ENCODE measurements at regions not wholly inside any gene's neighbourhood (a gene's known extent, or its start where the extent isn't known, plus 50 kb on each side); places are given as distances from the start of the nearest gene placed in this dataset.
A peak's percentile ranks its signal among the peaks of the same experiment; 100 is the strongest.

DNA sequence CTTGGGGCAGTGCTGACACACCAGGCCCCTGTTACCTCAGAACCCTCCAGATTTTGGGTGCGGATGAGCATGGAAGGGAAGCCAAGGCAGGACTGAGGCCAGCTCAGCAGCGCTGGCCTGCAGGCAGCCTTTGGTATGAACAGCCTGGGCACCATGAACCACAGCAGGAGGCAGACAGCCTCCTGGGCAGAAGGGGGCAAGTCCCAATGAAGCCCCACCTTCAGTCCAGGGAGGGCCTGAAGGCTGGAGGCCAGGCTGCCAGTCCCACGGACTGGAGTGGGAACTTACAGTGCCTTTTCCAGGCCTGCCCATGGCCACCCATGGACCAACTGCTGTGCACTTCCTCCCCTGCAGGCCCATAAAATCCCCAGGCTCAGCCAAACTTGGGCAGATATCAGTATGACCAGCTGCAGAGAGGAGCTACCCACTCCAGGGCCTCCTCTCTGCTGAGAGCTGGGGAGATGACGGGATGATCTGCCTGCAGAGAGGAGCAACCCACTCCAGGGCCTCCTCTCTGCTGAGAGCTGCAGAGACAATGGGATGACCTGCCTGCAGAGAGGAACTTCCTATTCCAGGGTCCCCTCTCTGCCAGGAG, 74.7 kb downstream of the NEURL3 start:
- Histone ChIP-seq H3K36me3 (no peaks in the 10 kb centered on the region), H3K27ac (no peak overlapping the region), H3K9me3 (no peaks in the 10 kb centered on the region), H3K4me1 (no peaks in the 10 kb centered on the region), H3K27me3 (no peaks in the 10 kb centered on the region), H3K4me3 (no peak overlapping the region)
- no CpG with 5 or more reads among the region's 4 CpGs for WGBS (ENCODE audit: insufficient coverage, low coverage, low lambda C conversion rate, missing lambda C conversion rate)
- ATAC-seq (no peak), DNase-seq (no peak)
- intact Hi-C loops (cut with DNase I): no loop called here
- TF ChIP-seq POLR2A (IDR thresholded peaks at IDR 0.05): no peak
- TF ChIP-seq, protein P1, sequence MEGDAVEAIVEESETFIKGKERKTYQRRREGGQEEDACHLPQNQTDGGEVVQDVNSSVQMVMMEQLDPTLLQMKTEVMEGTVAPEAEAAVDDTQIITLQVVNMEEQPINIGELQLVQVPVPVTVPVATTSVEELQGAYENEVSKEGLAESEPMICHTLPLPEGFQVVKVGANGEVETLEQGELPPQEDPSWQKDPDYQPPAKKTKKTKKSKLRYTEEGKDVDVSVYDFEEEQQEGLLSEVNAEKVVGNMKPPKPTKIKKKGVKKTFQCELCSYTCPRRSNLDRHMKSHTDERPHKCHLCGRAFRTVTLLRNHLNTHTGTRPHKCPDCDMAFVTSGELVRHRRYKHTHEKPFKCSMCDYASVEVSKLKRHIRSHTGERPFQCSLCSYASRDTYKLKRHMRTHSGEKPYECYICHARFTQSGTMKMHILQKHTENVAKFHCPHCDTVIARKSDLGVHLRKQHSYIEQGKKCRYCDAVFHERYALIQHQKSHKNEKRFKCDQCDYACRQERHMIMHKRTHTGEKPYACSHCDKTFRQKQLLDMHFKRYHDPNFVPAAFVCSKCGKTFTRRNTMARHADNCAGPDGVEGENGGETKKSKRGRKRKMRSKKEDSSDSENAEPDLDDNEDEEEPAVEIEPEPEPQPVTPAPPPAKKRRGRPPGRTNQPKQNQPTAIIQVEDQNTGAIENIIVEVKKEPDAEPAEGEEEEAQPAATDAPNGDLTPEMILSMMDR (IDR thresholded peaks at IDR 0.05): no peak

DNA sequence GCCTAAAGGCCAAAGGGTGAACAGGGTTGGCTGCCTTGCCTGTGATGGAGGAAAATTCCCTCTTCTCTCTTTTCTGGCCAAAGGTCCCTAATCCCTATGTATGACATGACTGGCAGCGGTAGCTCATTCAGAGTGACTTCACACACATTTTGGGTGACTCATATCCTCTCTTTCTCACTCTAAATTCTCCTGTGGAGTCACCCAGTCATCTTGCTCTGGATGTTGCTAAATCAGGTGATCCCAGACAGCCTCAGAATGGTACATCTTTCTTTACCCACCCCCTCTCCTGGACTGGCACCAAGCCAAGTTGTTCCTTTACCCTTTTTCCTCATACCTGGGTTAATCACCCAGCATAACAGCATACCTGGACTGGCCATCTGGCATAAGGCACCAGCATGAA, 77.2 kb downstream of the NEURL3 start:
- H3K9me3 ChIP-seq: no peaks in the 10 kb centered on the region
- no peaks in the 10 kb centered on the region for H3K36me3 ChIP-seq
- ATAC-seq: peak in 3 of 4 donors; percentile 19 to 98 (median 39)
- H3K4me1 ChIP-seq: no peaks in the 10 kb centered on the region
- intact Hi-C loops (cut with DNase I): no loop called here
- no peaks in the 10 kb centered on the region for H3K27me3 ChIP-seq
- H3K4me3 ChIP-seq: no peak overlapping the region
- H3K27ac ChIP-seq: no peak overlapping the region
- no peak for TF ChIP-seq POLR2A (IDR thresholded peaks at IDR 0.05)
- TF ChIP-seq, protein P1 (IDR thresholded peaks at IDR 0.05): no peak
- DNase-seq: peak in 1 of 3 donors; percentile 41
- WGBS (ENCODE audit: insufficient coverage, low coverage, low lambda C conversion rate, missing lambda C conversion rate): no CpG with 5 or more reads among the region's 1 CpG

DNA sequence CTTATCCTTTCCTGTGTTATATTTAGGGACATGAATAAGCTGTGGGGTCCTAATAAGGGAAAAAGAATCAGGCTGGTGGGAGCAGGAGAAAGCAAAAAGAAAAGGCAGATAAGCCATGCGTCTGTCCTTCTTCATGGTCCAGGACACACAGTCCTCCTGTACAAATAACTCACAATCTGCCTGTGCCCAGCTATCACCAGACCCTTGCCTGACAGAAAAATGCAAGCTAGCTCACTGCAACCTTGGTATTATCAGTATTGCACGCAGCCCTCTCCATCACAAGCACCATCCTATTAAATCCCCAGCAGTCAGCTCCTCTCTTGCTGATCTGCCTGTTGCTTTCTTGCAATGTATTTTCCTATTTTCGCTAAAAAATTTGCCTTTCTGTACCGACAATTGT, 78.0 kb downstream of the NEURL3 start:
- Histone ChIP-seq H3K27me3 (no peaks in the 10 kb centered on the region), H3K36me3 (no peaks in the 10 kb centered on the region), H3K4me1 (no peaks in the 10 kb centered on the region), H3K27ac (no peak overlapping the region), H3K4me3 (no peak overlapping the region), H3K9me3 (no peaks in the 10 kb centered on the region)
- no peak for DNase-seq
- intact Hi-C loops (cut with DNase I): no loop called here
- no peak for ATAC-seq
- TF ChIP-seq POLR2A (IDR thresholded peaks at IDR 0.05): no peak
- TF ChIP-seq, protein P1 (IDR thresholded peaks at IDR 0.05): no peak
- 68% methylated on average over 4 of the region's 4 CpGs for whole genome bisulfite sequencing (ENCODE audit: insufficient coverage, low coverage, low lambda C conversion rate, missing lambda C conversion rate)

DNA sequence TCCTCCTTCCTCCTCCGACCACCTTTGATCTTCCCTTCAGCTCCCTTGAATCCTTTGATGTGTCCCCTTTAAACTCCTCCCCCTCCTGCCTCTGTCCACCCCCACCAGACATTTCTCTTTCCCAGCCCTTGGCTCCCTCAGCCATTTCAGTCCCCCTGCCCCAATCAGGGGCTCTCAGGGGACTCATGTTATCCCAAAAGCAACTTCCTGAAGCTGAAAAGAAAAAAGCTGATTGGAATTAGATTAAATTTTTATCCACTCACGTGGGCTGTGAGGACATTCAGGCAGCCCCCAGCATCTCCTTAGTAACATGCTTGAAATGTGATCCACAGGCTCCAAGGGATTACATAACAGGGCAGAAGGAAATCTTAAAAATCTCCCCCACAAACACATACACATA, 81.3 kb downstream of the NEURL3 start:
- Histone ChIP-seq H3K27ac (no peak overlapping the region), H3K9me3 (no peaks in the 10 kb centered on the region), H3K4me3 (no peak overlapping the region), H3K27me3 (no peaks in the 10 kb centered on the region), H3K4me1 (no peaks in the 10 kb centered on the region), H3K36me3 (no peaks in the 10 kb centered on the region)
- no peak for ATAC-seq
- no peak for DNase-seq
- WGBS (ENCODE audit: insufficient coverage, low coverage, low lambda C conversion rate, missing lambda C conversion rate): 65% methylated on average over 2 of the region's 2 CpGs
- intact Hi-C loops (cut with DNase I): no loop called here
- TF ChIP-seq, protein P1 (IDR thresholded peaks at IDR 0.05): no peak
- TF ChIP-seq POLR2A (IDR thresholded peaks at IDR 0.05): no peak

Measured in right lobe of liver (tissue), 6 donors.